ENCODE measurements at regions not wholly inside any gene's neighbourhood (a gene's known extent, or its start where the extent isn't known, plus 50 kb on each side); places are given as distances from the start of the nearest gene placed in this dataset.

GRCh38 chr5:33088176-33088575 is 352.6 kb upstream of the TARS1 start:
- TF ChIP-seq CTCF (IDR thresholded peaks at IDR 0.05; ENCODE audit: poor library complexity, severe bottlenecking) (no peak), EZH2 (IDR thresholded peaks at IDR 0.05; ENCODE audit: borderline replicate concordance, insufficient read depth, low read length, poor library complexity, severe bottlenecking) (no peak), TAF1 (IDR thresholded peaks at IDR 0.05; ENCODE audit: low read depth) (no peak), RAD21 (conservative IDR thresholded peaks at IDR 0.05) (no peak), EP300 (conservative IDR thresholded peaks at IDR 0.05; ENCODE audit: poor library complexity, severe bottlenecking) (no peak), POLR2AphosphoS5 (IDR thresholded peaks at IDR 0.05) (no peak), REST (IDR thresholded peaks at IDR 0.05; ENCODE audit: borderline replicate concordance) (no peak)

All from neural cell (in vitro differentiated cells).